ENCODE measurements at regions not wholly inside any gene's neighbourhood (a gene's known extent, or its start where the extent isn't known, plus 50 kb on each side); places are given as distances from the start of the nearest gene placed in this dataset.

GRCh38 chr3:70811880-70812279, 499.4 kb upstream of the MDFIC2 start:
- no peak for TF ChIP-seq CTCF (IDR thresholded peaks at IDR 0.05; ENCODE audit: low read depth, low read length, missing input control)
- no peak for TF ChIP-seq HNF4G (IDR thresholded peaks at IDR 0.05)
- TF ChIP-seq, protein P1, sequence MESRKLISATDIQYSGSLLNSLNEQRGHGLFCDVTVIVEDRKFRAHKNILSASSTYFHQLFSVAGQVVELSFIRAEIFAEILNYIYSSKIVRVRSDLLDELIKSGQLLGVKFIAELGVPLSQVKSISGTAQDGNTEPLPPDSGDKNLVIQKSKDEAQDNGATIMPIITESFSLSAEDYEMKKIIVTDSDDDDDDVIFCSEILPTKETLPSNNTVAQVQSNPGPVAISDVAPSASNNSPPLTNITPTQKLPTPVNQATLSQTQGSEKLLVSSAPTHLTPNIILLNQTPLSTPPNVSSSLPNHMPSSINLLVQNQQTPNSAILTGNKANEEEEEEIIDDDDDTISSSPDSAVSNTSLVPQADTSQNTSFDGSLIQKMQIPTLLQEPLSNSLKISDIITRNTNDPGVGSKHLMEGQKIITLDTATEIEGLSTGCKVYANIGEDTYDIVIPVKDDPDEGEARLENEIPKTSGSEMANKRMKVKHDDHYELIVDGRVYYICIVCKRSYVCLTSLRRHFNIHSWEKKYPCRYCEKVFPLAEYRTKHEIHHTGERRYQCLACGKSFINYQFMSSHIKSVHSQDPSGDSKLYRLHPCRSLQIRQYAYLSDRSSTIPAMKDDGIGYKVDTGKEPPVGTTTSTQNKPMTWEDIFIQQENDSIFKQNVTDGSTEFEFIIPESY (IDR thresholded peaks at IDR 0.05): no peak
- TF ChIP-seq RXRA (IDR thresholded peaks at IDR 0.05): no peak
- no peak for TF ChIP-seq REST (IDR thresholded peaks at IDR 0.05)
- TF ChIP-seq YY1 (IDR thresholded peaks at IDR 0.05): no peak
- TF ChIP-seq ATF3 (IDR thresholded peaks at IDR 0.05): no peak
- no peak for TF ChIP-seq MAX (IDR thresholded peaks at IDR 0.05)
- TF ChIP-seq TAF1 (conservative IDR thresholded peaks at IDR 0.05): no peak
- no peak for TF ChIP-seq JUND (IDR thresholded peaks at IDR 0.05)
- no peak for TF ChIP-seq SP1 (IDR thresholded peaks at IDR 0.05)
- no peak for TF ChIP-seq FOXA1 (IDR thresholded peaks at IDR 0.05)

Data from liver (tissue), 3 donors.